GM12874 (cell line): ENCODE measurements at regions not wholly inside any gene's neighbourhood (a gene's known extent, or its start where the extent isn't known, plus 50 kb on each side); places are given as distances from the start of the nearest gene placed in this dataset.

Source experiments
- TF ChIP-seq, protein P1 (sequence below): IDR thresholded peaks from 2 replicates; pipeline ENCODE4 v1.5.1; 2011; ENCODE audit warnings: low read depth, mild to moderate bottlenecking, control low read depth, low read length, moderate library complexity; ENCODE audit not compliant: insufficient read depth

DNA sequence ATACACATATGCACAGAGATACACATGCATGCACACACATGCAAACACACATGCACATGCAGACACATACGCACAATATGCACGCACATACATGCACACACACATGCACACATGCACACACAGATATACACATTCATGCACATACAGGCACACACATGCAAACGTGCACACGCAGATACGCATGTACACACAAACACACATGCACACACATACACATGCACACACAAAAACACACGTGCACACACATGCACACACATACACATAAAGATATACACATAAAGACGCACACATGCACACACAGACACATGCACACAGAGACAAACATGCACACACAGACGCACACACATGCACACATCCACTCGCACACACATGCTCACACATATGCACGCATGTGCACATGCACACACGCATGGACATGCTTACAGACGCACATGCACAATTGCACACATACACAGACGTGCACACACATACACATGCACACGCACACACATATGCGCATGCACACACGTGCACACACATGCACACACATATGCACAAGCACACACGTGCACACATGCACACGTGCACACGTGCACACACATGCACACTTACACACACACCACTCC lies 145.2 kb downstream of the ADRA2C start:
- TF ChIP-seq, protein P1, sequence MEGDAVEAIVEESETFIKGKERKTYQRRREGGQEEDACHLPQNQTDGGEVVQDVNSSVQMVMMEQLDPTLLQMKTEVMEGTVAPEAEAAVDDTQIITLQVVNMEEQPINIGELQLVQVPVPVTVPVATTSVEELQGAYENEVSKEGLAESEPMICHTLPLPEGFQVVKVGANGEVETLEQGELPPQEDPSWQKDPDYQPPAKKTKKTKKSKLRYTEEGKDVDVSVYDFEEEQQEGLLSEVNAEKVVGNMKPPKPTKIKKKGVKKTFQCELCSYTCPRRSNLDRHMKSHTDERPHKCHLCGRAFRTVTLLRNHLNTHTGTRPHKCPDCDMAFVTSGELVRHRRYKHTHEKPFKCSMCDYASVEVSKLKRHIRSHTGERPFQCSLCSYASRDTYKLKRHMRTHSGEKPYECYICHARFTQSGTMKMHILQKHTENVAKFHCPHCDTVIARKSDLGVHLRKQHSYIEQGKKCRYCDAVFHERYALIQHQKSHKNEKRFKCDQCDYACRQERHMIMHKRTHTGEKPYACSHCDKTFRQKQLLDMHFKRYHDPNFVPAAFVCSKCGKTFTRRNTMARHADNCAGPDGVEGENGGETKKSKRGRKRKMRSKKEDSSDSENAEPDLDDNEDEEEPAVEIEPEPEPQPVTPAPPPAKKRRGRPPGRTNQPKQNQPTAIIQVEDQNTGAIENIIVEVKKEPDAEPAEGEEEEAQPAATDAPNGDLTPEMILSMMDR, result no peak

DNA sequence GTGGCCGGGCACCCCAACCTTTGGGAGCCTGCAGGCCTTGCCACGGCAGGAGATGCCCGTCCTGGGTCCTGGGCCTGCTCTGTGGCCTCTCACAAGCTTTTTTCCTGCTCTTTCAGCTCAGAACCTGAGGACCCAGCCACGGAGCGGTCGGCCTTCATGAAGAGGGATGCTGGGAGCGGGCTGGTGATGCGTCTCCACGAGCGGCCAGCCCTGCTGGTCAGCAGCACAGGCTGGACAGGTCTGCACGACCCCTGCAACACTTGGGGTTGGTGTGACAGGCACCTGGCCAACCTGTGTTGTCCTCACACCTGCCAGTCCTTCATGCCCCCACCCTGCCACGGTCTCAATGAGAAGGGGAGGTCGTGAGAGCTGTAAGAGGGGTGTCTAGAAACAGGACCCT lies 170.0 kb downstream of the ADRA2C start:
- TF ChIP-seq, protein P1, result no peak

DNA sequence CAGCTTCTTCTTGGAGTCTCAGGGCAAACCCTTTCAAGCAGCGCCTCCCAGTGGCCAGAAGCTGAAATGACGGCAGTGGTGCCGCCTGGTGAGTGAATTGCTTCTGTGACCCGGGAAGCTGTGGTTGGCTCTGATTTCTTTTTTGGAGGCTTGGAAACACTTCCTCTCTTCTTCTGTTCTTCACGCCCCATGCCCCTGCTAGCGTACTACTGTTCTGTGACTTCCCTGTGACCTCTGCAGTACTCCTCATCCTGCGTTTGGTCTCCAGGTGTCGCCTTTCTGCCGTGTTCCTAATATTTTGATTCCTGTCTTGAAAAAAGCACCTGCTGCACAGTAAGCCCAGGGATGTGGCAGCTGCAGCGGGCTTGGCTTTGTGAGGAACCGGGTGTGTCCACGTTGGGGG lies 176.4 kb downstream of the ADRA2C start:
- TF ChIP-seq, protein P1, result peak; percentile 48

DNA sequence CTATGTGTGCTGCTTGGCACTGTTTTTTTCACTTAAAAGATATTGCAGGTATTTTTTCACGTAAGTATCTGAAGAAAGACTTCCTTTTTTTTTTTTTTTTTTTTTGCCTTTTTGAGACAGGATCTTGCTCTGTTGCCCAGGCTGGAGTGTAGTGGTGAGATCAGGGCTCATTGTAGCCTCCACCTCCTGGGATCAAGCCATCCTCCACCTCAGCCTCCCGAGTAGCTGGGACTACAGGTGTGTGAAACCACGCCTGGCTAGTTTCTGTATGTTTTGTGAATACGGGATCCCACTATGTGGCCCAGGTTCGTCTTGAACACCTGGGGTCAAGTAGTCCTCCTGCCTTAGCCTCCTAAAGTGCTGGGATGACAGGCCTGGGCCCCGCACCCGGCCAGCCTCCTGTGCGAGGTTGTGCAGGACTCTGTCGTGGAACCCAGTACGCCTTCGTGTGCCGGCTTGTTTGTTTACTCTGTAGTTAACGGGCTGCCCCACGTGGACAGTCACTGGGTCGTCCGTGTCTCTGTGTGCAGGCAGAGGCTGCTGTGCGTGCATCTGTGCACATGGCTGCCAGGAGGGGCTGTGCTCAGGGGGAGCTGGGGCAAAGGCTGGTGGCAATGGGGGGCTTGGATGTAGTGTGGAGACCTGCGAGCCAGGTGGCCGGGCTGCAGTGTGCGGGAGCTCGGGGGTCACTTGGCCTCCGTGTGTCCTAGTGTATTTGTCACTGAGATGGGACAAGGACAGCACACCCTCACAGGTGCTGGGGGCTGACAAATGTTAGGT lies 179.5 kb downstream of the ADRA2C start:
- TF ChIP-seq, protein P1, result no peak

DNA sequence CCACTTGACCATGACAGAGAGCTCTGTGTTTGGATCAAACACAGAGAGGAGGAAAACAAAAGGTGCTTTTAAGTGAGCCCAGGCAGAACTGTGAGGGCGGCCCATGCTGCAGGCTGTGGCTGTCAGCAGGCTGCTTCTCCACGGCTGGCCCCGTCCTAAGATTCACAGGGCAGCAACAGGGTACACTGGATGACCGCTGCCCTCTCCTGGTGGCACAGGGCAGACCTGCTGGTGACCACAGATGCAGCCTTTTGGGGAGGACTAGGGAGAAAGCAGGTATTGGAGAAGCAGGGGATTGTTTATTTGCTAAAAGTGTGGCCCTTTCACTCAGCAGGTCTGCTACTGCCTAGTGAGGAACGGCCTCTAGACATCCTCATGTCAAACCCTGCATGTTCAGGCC lies 183.7 kb downstream of the ADRA2C start:
- TF ChIP-seq, protein P1, result 0 out of 2 replicates have a peak, but pooled peaks have one; percentile 11

DNA sequence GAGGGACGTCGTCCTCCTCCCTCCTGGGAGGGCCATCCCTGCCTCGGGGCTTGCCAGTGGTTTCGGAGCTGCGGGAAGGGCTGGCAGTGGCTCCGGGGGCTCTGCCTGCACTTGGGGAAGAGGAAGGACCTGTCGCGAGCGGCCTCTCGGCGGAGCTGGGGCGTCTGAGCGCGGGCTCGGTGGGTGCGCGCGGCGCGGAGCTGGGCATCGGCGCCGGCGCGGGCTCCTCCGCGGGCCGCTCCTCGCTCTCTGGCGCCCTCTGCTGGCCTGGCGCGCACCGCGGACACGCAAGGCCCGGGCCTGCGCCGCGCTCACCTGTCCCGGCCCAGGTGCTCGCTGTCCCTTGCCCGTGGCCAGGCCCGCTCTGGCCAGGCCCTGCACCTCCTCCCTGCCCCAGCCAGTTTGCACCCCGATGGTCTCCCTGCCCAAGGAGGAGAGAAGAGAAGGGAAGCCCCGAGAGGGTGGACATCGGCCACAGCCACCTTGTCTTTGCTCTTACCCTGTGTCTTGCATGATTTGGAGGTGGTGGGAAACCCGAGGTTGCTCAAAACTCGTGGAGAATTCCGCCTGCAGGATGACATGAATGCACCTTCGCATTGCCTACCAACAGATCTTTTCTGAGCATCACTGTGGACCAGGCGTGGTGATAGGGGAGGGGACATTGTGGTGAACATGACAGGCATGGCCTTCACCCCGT lies 119.2 kb downstream of the OTOP1 start:
- TF ChIP-seq, protein P1, result peak; percentile 84
